ENCODE measurements at regions not wholly inside any gene's neighbourhood (a gene's known extent, or its start where the extent isn't known, plus 50 kb on each side); places are given as distances from the start of the nearest gene placed in this dataset.

- in situ Hi-C loops (cut with HindIII; ENCODE audit: low sequenced_read_pairs) = no loop called here
Observed at GRCh38 chr4:63817196-63817865, 591.9 kb downstream of the TECRL start.

- in situ Hi-C loops (cut with HindIII; ENCODE audit: low sequenced_read_pairs) = no loop called here
Observed at GRCh38 chr4:63814171-63814964, 594.9 kb downstream of the TECRL start.

- in situ Hi-C loops (cut with HindIII; ENCODE audit: low sequenced_read_pairs) = no loop called here
Observed at GRCh38 chr4:63799166-63799565, 610.1 kb downstream of the TECRL start.

GRCh38 chr4:63795301-63795700 is 613.9 kb downstream of the TECRL start:
- in situ Hi-C loops (cut with HindIII; ENCODE audit: low sequenced_read_pairs) = no loop called here

- in situ Hi-C loops (cut with HindIII; ENCODE audit: low sequenced_read_pairs) = no loop called here
Observed at GRCh38 chr4:63790377-63790776, 618.9 kb downstream of the TECRL start.

- in situ Hi-C loops (cut with HindIII; ENCODE audit: low sequenced_read_pairs) = no loop called here
Observed at GRCh38 chr4:63788271-63788670, 621.0 kb downstream of the TECRL start.

- in situ Hi-C loops (cut with HindIII; ENCODE audit: low sequenced_read_pairs) = no loop called here
Observed at GRCh38 chr4:63787326-63787725, 621.9 kb downstream of the TECRL start.

- in situ Hi-C loops (cut with HindIII; ENCODE audit: low sequenced_read_pairs) = no loop called here
Observed at GRCh38 chr4:63786171-63786570, 623.1 kb downstream of the TECRL start.

- in situ Hi-C loops (cut with HindIII; ENCODE audit: low sequenced_read_pairs) = no loop called here
Observed at GRCh38 chr4:63784822-63785221, 624.4 kb downstream of the TECRL start.

- in situ Hi-C loops (cut with HindIII; ENCODE audit: low sequenced_read_pairs) = no loop called here
Observed at GRCh38 chr4:63777601-63778000, 631.6 kb downstream of the TECRL start.

GRCh38 chr4:63764400-63764799 is 644.9 kb downstream of the TECRL start:
- in situ Hi-C loops (cut with HindIII; ENCODE audit: low sequenced_read_pairs) = no loop called here

GRCh38 chr4:63757929-63758328 is 651.3 kb downstream of the TECRL start:
- in situ Hi-C loops (cut with HindIII; ENCODE audit: low sequenced_read_pairs) = no loop called here

GRCh38 chr4:63742882-63743281 is 666.4 kb downstream of the TECRL start:
- in situ Hi-C loops (cut with HindIII; ENCODE audit: low sequenced_read_pairs) = no loop called here

GRCh38 chr4:63729519-63729918 is 679.7 kb downstream of the TECRL start:
- in situ Hi-C loops (cut with HindIII; ENCODE audit: low sequenced_read_pairs) = no loop called here

- in situ Hi-C loops (cut with HindIII; ENCODE audit: low sequenced_read_pairs) = no loop called here
Observed at GRCh38 chr4:63728480-63729177, 680.6 kb downstream of the TECRL start.

- in situ Hi-C loops (cut with HindIII; ENCODE audit: low sequenced_read_pairs) = no loop called here
Observed at GRCh38 chr4:63717384-63717783, 691.9 kb downstream of the TECRL start.

- in situ Hi-C loops (cut with HindIII; ENCODE audit: low sequenced_read_pairs) = no loop called here
Observed at GRCh38 chr4:63708661-63709060, 700.6 kb downstream of the TECRL start.

- in situ Hi-C loops (cut with HindIII; ENCODE audit: low sequenced_read_pairs) = no loop called here
Observed at GRCh38 chr4:63700569-63700968, 708.7 kb downstream of the TECRL start.

GRCh38 chr4:63693321-63693720 is 715.9 kb downstream of the TECRL start:
- in situ Hi-C loops (cut with HindIII; ENCODE audit: low sequenced_read_pairs) = no loop called here

- in situ Hi-C loops (cut with HindIII; ENCODE audit: low sequenced_read_pairs) = no loop called here
Observed at GRCh38 chr4:63678358-63678931, 730.8 kb downstream of the TECRL start.

GRCh38 chr4:63670735-63671134 is 738.5 kb downstream of the TECRL start:
- in situ Hi-C loops (cut with HindIII; ENCODE audit: low sequenced_read_pairs) = no loop called here

All from endothelial cell of hepatic sinusoid (primary cell).